HepG2 (cell line): ENCODE measurements at regions not wholly inside any gene's neighbourhood (a gene's known extent, or its start where the extent isn't known, plus 50 kb on each side); places are given as distances from the start of the nearest gene placed in this dataset.

ENCODE experiments used
- ATAC-seq: fragments of 200-7000 bp; cut with Tn5 transposase; 3 replicates; pipeline ENCODE4 v1.9.1; 2020; ENCODE audit warnings: mild to moderate bottlenecking, moderate library complexity
- BruUV-seq: library from RNA; stranded (reverse); fragments of 400-500 nt; replicated peaks from 2 replicates; lab custom pipeline; 2021; lab: Mats Ljungman, UMichigan
- CTCF ChIA-PET: fragments of 300-600 bp; formaldehyde crosslinking; extraction: SDS; loops from one replicate; lab custom pipeline; 2021; ENCODE audit warnings: low total read pairs, inconsistent platforms, low intra/inter-chr PET ratio; lab: Yijun Ruan, JAX
- POLR2A ChIA-PET: fragments of 350-600 bp; sonication (Branson Sonifier 250); formaldehyde crosslinking; loops from one replicate; lab custom pipeline; 2020; ENCODE audit warnings: antibody characterized with exemption, inconsistent platforms; lab: Yijun Ruan, JAX
- DNase-seq: peaks from one replicate; pipeline ENCODE4 v3.0.0-alpha.2; 2015; ENCODE audit warnings: low spot score
- FAIRE-seq: peaks from 3 replicates; lab custom pipeline; 2011; peaks lifted over from hg19 to GRCh38; lab: Jason Lieb, UNC
- H2AFZ ChIP-seq: one replicate; pipeline ENCODE4 v1.6.1; 2011; ENCODE audit warnings: low read length, inconsistent platforms
- H3K27ac ChIP-seq: fragments of 300-600 bp; 3 replicates; pipeline ENCODE4 v1.8.0; 2011; ENCODE audit warnings: mixed run types, mild to moderate bottlenecking, mixed read lengths, low read length, inconsistent platforms; ENCODE audit not compliant: insufficient read depth; ENCODE audit errors: extremely low read length
- H3K27me3 ChIP-seq, 2 experiments: fragments of 200-600 bp in 1 of 2; 2 replicates in 1 of 2; 3 replicates in 1 of 2; pipeline versions ENCODE4 v1.6.0 to v1.8.0; 2011; ENCODE audit warnings: low read length in 2 of 2, mild to moderate bottlenecking in 2 of 2, moderate library complexity in 2 of 2, inconsistent platforms in 1 of 2; ENCODE audit not compliant: insufficient read depth in 2 of 2, control insufficient read depth in 1 of 2
- H3K36me3 ChIP-seq, 2 experiments: fragments of 200-600 bp in 1 of 2; replicated peaks in 1 of 2; 2 replicates in 1 of 2; 3 replicates in 1 of 2; pipeline versions ENCODE4 v1.5.1 to v1.8.0; 2011; ENCODE audit warnings: low read length in 2 of 2, inconsistent platforms in 1 of 2; ENCODE audit not compliant: insufficient read depth in 2 of 2, control insufficient read depth in 1 of 2
- H3K4me1 ChIP-seq: 2 replicates; pipeline ENCODE4 v1.5.1; 2012; ENCODE audit warnings: low read length, inconsistent platforms; ENCODE audit not compliant: insufficient read depth
- H3K4me2 ChIP-seq: 2 replicates; pipeline ENCODE4 v1.6.0; 2011; ENCODE audit warnings: low read depth, low read length, inconsistent platforms
- H3K4me3 ChIP-seq, 3 experiments: fragments of 200-600 bp in 1 of 3; sonication (generic), shearing (Covaris generic) in 1 of 3; replicated peaks in 1 of 3; 2 replicates each; pipeline ENCODE4 v1.5.1; 2011 to 2016; ENCODE audit warnings: low read length in 3 of 3, inconsistent platforms in 2 of 3, low read depth in 2 of 3, mild to moderate bottlenecking in 2 of 3, control low read depth in 1 of 3, mixed read lengths in 1 of 3; ENCODE audit not compliant: insufficient read depth in 1 of 3
- H3K79me2 ChIP-seq: one replicate; pipeline ENCODE4 v1.6.1; 2011; ENCODE audit warnings: low read length, inconsistent platforms; ENCODE audit not compliant: insufficient read depth
- H3K9ac ChIP-seq: 2 replicates; pipeline ENCODE4 v1.6.0; 2011; ENCODE audit warnings: mild to moderate bottlenecking, low read depth, low read length, inconsistent platforms; ENCODE audit not compliant: insufficient read depth
- H3K9me3 ChIP-seq: 2 replicates; pipeline ENCODE4 v1.5.1; 2012; ENCODE audit warnings: mild to moderate bottlenecking, low read length
- H4K20me1 ChIP-seq: 2 replicates; pipeline ENCODE4 v1.6.0; 2011; ENCODE audit warnings: inconsistent platforms, mild to moderate bottlenecking, low read length, moderate library complexity; ENCODE audit not compliant: insufficient read depth
- CBFB ChIP-seq: sonication (generic); formaldehyde crosslinking; IDR thresholded peaks from 2 replicates; pipeline ENCODE4 v1.4.0; 2020; ENCODE audit warnings: missing genetic modification reagents
- HOXA7 ChIP-seq: sonication (generic); formaldehyde crosslinking; IDR thresholded peaks from 2 replicates; pipeline ENCODE4 v1.8.1; 2022; ENCODE audit warnings: mild to moderate bottlenecking, missing genetic modification reagents, moderate library complexity
- MED13 ChIP-seq: sonication (generic); formaldehyde crosslinking; IDR thresholded peaks from 2 replicates; pipeline ENCODE4 v1.5.0; 2020; ENCODE audit warnings: missing genetic modification reagents
- MED8 ChIP-seq: sonication (generic); formaldehyde crosslinking; IDR thresholded peaks from 2 replicates; pipeline ENCODE4 v1.8.1; 2023; ENCODE audit warnings: mild to moderate bottlenecking, missing genetic modification reagents; ENCODE audit not compliant: insufficient replicate concordance
- MEIS1 ChIP-seq: sonication (generic); formaldehyde crosslinking; IDR thresholded peaks from 2 replicates; pipeline ENCODE4 v1.9.0; 2021; ENCODE audit warnings: mild to moderate bottlenecking, missing genetic modification reagents, moderate library complexity, borderline replicate concordance
- NFE2L2 ChIP-seq: fragments of 150-350 bp; IDR thresholded peaks from 2 replicates; pipeline ENCODE4 v1.6.1; 2014; ENCODE audit warnings: low read length
- NR2F1 ChIP-seq, 2 experiments: fragments of 450-650 bp in 1 of 2; formaldehyde crosslinking in 1 of 2; IDR thresholded peaks; 2 replicates each; pipeline versions ENCODE4 v1.5.0 to v1.6.1; 2016 to 2020; ENCODE audit warnings: mild to moderate bottlenecking in 1 of 2, missing compliant biosample characterization in 1 of 2, missing genetic modification reagents in 1 of 2, moderate library complexity in 1 of 2
- NR2F6 ChIP-seq, 2 experiments: IDR thresholded peaks; 2 replicates each; pipeline ENCODE4 v1.6.1; 2016; ENCODE audit warnings: antibody characterized with exemption in 1 of 2, mild to moderate bottlenecking in 1 of 2
- NR3C1 ChIP-seq: sonication (generic); formaldehyde crosslinking; IDR thresholded peaks from 2 replicates; pipeline ENCODE4 v1.4.0; 2020; ENCODE audit warnings: missing genetic modification reagents
- SIN3A ChIP-seq: IDR thresholded peaks from 2 replicates; pipeline ENCODE4 v1.6.1; 2011; ENCODE audit warnings: low read depth, mild to moderate bottlenecking, control low read depth, low read length, borderline replicate concordance
- SP2 ChIP-seq: sonication (generic); formaldehyde crosslinking; IDR thresholded peaks from 2 replicates; pipeline ENCODE4 v1.5.1; 2020; ENCODE audit warnings: mild to moderate bottlenecking, missing genetic modification reagents
- ZNF619 ChIP-seq: sonication (generic); formaldehyde crosslinking; IDR thresholded peaks from 2 replicates; pipeline ENCODE4 v1.4.0; 2020; ENCODE audit warnings: mild to moderate bottlenecking, missing genetic modification reagents
- ZNF841 ChIP-seq: sonication (generic); formaldehyde crosslinking; IDR thresholded peaks from 2 replicates; pipeline ENCODE4 v1.8.1; 2023; ENCODE audit warnings: missing genetic modification reagents, borderline replicate concordance
- WGBS: methylation state at CpG from one replicate; pipeline ENCODE4 v1.1.6; 2017; ENCODE audit warnings: low lambda C conversion rate; 5-methylcytosine and 5-hydroxymethylcytosine counted together
- in situ Hi-C: cut with HindIII; loops from 2 replicates; pipeline ENCODE4 v1.10.0; 2017; ENCODE audit warnings: low pct_unique_long_range_greater_than_20kb; ENCODE audit not compliant: extremely low pct_ligation_motif_present
- intact Hi-C: fragments of 100-400 bp; cut with micrococcal nuclease; formaldehyde crosslinking; loops from one replicate; pipeline ENCODE4 v1.10.0; 2022; ENCODE audit not compliant: unreplicated experiment
- TF ChIP-seq, protein P1 (sequence below): sonication (generic); formaldehyde crosslinking; IDR thresholded peaks from 2 replicates; pipeline ENCODE4 v1.4.0; 2020; ENCODE audit warnings: missing genetic modification reagents, borderline replicate concordance
- TF ChIP-seq, protein P2 (sequence below): sonication (generic); formaldehyde crosslinking; IDR thresholded peaks from 2 replicates; pipeline ENCODE4 v1.5.1; 2020; ENCODE audit warnings: mild to moderate bottlenecking, missing genetic modification reagents, borderline replicate concordance

DNA sequence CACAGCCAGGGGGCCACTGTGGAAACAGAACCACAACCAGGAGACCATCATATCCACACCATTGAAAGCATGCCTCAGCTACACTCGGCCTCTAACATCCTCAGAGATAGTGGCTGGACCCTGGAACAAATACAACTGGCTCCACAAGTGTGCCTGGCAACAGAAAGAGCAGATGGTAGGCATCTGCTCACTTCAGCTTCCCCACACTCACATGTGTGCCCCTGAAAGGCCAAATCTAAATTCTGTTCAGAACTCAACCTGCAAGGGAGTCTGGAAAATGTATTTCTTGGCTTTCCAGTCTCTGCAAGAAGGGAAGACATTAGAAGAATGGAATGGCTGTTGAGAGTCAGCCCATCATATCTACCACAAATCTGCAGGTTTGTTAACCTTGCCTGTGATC, 54.7 kb upstream of the CTNNB1 start:
- no peaks in the 10 kb centered on the region for H3K9me3 ChIP-seq
- no peak overlapping the region for H2AFZ ChIP-seq
- no peaks in the 10 kb centered on the region for H3K79me2 ChIP-seq
- H3K27me3 ChIP-seq = peaks cover 0 to 9% of the 10 kb centered on the region in 2 experiments; a peak in 1 of 5 replicates
- H3K4me2 ChIP-seq = no peak overlapping the region
- H4K20me1 ChIP-seq = no peaks in the 10 kb centered on the region
- ChIA-PET POLR2A (no interaction called here), CTCF (no interaction called here)
- no peak overlapping the region for H3K4me3 ChIP-seq
- no peak overlapping the region for H3K27ac ChIP-seq
- no peaks in the 10 kb centered on the region for H3K36me3 ChIP-seq
- no CpG with 5 or more reads among the region's 1 CpG for WGBS
- intact Hi-C loops = no loop called here
- no TSS peak for BruUV-seq
- no peak for DNase-seq
- no peak for FAIRE-seq
- H3K9ac ChIP-seq = no peak overlapping the region
- in situ Hi-C loops = no loop called here
- H3K4me1 ChIP-seq = no peaks in the 10 kb centered on the region
- no peak for ATAC-seq
- TF ChIP-seq NR2F6 (IDR thresholded peaks at IDR 0.05) (no peak), NR2F6 (CRISPR knock-in tag; IDR thresholded peaks at IDR 0.05) (no peak), SP2 (CRISPR knock-in tag) (no peak), SIN3A (no peak), NR2F1 (CRISPR knock-in tag; IDR thresholded peaks at IDR 0.05) (no peak), ZNF841 (CRISPR knock-in tag) (no peak), MED8 (CRISPR knock-in tag) (no peak), HOXA7 (no peak), MEIS1 (CRISPR knock-in tag) (no peak), NR3C1 (no peak), ZNF619 (CRISPR knock-in tag) (no peak), MED13 (CRISPR knock-in tag) (no peak), NFE2L2 (no peak), CBFB (no peak)
- TF ChIP-seq, protein P1, sequence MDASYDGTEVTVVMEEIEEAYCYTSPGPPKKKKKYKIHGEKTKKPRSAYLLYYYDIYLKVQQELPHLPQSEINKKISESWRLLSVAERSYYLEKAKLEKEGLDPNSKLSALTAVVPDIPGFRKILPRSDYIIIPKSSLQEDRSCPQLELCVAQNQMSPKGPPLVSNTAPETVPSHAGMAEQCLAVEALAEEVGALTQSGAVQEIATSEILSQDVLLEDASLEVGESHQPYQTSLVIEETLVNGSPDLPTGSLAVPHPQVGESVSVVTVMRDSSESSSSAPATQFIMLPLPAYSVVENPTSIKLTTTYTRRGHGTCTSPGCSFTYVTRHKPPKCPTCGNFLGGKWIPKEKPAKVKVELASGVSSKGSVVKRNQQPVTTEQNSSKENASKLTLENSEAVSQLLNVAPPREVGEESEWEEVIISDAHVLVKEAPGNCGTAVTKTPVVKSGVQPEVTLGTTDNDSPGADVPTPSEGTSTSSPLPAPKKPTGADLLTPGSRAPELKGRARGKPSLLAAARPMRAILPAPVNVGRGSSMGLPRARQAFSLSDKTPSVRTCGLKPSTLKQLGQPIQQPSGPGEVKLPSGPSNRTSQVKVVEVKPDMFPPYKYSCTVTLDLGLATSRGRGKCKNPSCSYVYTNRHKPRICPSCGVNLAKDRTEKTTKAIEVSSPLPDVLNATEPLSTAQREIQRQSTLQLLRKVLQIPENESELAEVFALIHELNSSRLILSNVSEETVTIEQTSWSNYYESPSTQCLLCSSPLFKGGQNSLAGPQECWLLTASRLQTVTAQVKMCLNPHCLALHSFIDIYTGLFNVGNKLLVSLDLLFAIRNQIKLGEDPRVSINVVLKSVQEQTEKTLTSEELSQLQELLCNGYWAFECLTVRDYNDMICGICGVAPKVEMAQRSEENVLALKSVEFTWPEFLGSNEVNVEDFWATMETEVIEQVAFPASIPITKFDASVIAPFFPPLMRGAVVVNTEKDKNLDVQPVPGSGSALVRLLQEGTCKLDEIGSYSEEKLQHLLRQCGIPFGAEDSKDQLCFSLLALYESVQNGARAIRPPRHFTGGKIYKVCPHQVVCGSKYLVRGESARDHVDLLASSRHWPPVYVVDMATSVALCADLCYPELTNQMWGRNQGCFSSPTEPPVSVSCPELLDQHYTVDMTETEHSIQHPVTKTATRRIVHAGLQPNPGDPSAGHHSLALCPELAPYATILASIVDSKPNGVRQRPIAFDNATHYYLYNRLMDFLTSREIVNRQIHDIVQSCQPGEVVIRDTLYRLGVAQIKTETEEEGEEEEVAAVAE = no peak
- TF ChIP-seq, protein P2, sequence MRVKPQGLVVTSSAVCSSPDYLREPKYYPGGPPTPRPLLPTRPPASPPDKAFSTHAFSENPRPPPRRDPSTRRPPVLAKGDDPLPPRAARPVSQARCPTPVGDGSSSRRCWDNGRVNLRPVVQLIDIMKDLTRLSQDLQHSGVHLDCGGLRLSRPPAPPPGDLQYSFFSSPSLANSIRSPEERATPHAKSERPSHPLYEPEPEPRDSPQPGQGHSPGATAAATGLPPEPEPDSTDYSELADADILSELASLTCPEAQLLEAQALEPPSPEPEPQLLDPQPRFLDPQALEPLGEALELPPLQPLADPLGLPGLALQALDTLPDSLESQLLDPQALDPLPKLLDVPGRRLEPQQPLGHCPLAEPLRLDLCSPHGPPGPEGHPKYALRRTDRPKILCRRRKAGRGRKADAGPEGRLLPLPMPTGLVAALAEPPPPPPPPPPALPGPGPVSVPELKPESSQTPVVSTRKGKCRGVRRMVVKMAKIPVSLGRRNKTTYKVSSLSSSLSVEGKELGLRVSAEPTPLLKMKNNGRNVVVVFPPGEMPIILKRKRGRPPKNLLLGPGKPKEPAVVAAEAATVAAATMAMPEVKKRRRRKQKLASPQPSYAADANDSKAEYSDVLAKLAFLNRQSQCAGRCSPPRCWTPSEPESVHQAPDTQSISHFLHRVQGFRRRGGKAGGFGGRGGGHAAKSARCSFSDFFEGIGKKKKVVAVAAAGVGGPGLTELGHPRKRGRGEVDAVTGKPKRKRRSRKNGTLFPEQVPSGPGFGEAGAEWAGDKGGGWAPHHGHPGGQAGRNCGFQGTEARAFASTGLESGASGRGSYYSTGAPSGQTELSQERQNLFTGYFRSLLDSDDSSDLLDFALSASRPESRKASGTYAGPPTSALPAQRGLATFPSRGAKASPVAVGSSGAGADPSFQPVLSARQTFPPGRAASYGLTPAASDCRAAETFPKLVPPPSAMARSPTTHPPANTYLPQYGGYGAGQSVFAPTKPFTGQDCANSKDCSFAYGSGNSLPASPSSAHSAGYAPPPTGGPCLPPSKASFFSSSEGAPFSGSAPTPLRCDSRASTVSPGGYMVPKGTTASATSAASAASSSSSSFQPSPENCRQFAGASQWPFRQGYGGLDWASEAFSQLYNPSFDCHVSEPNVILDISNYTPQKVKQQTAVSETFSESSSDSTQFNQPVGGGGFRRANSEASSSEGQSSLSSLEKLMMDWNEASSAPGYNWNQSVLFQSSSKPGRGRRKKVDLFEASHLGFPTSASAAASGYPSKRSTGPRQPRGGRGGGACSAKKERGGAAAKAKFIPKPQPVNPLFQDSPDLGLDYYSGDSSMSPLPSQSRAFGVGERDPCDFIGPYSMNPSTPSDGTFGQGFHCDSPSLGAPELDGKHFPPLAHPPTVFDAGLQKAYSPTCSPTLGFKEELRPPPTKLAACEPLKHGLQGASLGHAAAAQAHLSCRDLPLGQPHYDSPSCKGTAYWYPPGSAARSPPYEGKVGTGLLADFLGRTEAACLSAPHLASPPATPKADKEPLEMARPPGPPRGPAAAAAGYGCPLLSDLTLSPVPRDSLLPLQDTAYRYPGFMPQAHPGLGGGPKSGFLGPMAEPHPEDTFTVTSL (CRISPR knock-in tag) = no peak
